C4-2B (cell line): ENCODE measurements at regions not wholly inside any gene's neighbourhood (a gene's known extent, or its start where the extent isn't known, plus 50 kb on each side); places are given as distances from the start of the nearest gene placed in this dataset.

Experiments used
- CTCF ChIP-seq: fragments of 450-650 bp; conservative IDR thresholded peaks from 2 replicates; pipeline ENCODE4 v1.5.1; 2017; ENCODE audit warnings: mild to moderate bottlenecking
- ZFX ChIP-seq: fragments of 450-650 bp; IDR thresholded peaks from 2 replicates; pipeline ENCODE4 v1.6.1; 2017

GRCh38 chr2:217609952-217610351 is 392.8 kb downstream of the TNS1 start:
- no peak for TF ChIP-seq CTCF
- TF ChIP-seq ZFX: no peak
